Retinal pigment epithelial cell (primary cell): ENCODE measurements at regions not wholly inside any gene's neighbourhood (a gene's known extent, or its start where the extent isn't known, plus 50 kb on each side); places are given as distances from the start of the nearest gene placed in this dataset.

Experiments used
- DNase-seq: peaks from one replicate; pipeline ENCODE4 v3.0.0-alpha.2; 2010; ENCODE audit warnings: low read depth
- H3K4me3 ChIP-seq: 2 replicates; pipeline ENCODE4 v1.5.1; 2011; ENCODE audit warnings: mild to moderate bottlenecking, low read length, control low read depth, moderate library complexity
- TF ChIP-seq, protein P1 (sequence below): conservative IDR thresholded peaks from 2 replicates; pipeline ENCODE4 v1.5.1; 2011; ENCODE audit warnings: low read depth, low read length, control low read depth, inconsistent platforms

DNA sequence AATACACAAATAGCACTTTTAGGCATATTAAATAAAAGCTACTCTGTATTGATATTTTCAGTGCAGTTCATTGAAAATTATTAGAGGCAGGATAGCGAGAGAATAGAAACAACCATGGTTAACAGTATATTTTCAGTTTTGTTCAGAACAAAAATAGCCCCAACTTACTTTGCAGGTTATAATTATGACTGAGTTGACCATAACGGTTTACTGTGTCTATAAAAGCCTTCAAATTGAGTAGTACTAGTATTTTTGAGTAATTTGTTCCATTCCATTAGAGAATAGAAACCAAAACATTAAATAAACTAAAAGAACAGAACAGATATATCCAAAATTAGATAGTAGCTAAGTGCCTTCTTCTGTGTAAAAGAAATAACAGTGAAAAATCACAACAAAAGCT is 1108.4 kb upstream of the PCDH20 start:
- H3K4me3 ChIP-seq, result no peak overlapping the region
- TF ChIP-seq, protein P1, sequence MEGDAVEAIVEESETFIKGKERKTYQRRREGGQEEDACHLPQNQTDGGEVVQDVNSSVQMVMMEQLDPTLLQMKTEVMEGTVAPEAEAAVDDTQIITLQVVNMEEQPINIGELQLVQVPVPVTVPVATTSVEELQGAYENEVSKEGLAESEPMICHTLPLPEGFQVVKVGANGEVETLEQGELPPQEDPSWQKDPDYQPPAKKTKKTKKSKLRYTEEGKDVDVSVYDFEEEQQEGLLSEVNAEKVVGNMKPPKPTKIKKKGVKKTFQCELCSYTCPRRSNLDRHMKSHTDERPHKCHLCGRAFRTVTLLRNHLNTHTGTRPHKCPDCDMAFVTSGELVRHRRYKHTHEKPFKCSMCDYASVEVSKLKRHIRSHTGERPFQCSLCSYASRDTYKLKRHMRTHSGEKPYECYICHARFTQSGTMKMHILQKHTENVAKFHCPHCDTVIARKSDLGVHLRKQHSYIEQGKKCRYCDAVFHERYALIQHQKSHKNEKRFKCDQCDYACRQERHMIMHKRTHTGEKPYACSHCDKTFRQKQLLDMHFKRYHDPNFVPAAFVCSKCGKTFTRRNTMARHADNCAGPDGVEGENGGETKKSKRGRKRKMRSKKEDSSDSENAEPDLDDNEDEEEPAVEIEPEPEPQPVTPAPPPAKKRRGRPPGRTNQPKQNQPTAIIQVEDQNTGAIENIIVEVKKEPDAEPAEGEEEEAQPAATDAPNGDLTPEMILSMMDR, result no peak
- no peak for DNase-seq

DNA sequence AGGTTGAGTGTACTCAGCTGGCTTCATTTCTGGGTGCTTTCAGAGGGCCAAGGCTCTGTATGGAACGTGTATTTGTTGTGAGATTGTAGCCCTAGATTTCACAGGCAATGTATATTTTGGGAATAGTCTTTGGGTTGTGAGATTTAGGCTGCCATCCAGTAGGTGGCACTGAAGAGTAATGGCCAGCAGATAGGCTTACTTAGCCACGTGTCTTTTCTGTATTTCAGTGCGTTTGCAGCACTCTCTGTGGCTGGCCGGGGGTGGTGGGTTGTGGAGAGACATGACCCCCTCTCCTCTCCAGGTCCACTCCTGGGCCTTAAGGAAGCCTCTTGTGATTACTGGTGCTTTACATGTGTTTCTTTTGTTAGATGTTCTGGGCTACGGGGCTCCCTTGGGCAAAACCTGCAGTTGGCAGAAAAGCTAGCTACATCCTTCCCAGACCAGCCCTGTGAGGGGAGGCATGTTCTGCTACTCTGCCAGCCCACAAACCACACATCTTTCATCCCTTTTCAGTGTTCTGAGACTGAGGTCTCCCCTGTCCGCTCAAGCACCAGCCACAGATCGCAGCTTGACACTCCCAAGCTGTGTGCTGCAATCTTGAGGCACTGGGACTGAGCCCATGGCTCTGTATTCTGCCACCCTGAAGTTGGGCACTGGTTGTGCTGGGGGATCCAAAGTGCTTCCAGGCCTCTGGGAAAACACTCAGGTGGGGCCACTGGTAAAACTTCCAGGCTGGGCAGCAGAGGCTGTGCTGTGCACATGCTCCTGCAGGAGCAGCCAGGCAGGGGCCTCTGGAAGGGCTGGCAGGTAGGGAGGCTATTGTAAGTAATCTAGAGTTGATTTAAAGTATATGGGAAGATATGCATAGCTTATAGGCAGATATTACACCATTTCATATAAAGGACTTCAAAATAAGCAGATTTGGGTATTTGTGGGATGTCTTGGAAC is 1096.8 kb upstream of the PCDH20 start:
- DNase-seq, result no peak
- TF ChIP-seq, protein P1, result peak; percentile 70
- no peak overlapping the region for H3K4me3 ChIP-seq

DNA sequence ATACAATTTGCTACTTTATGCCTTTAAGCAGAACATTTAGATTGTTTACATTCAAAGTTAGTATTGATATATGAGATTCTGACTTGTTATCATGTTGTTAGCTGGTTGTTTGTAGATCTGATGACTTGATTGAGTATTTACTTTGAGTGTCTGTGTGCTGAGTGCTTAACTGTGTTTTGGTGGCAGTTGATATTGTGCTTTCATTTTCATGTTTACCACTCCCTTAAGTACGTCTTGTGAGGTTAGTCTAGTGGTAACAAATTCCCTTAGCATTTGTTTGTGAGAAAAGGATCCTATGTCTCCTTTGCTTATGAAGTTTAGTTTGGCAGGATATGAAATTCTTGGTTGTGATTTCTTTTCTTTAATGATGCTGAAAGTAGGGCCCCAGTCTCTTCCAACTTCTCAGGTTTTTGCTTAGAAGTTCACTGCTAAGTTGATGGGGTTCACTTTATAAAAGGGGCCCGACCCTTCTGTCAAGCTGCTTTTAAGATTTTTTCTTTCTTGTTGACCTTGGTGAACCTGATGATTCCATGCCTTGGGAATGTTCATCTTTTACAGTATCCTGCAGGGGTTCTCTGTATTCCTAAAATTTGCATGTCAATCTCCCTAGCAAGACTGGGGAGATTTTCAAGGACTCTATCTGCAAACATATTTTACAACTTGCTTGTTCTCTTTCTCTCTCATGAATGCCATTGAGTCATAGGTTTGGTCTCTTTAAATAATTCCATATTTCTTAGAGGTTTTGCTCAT is 1095.4 kb upstream of the PCDH20 start:
- DNase-seq, result no peak
- no peak overlapping the region for H3K4me3 ChIP-seq
- TF ChIP-seq, protein P1, result no peak

DNA sequence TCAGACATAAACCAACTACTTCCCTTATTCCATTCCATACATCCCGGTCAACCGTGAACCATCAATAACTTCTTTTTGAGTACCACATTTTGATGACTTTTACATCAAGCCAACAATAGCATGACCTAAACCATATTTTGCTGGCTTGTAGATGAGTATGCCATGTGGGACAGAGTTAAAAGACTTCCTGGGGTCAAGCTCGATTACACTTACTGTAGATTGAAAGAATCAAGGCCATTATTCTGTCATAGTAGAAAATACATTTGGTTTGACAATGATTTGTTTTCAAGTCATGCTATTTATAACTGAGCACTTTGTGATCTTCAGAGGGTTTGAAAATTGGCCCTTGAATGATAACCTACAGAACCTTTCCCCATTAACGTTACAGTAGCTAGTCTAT is 1086.9 kb upstream of the PCDH20 start:
- no peak for DNase-seq
- H3K4me3 ChIP-seq, result no peak overlapping the region
- TF ChIP-seq, protein P1, result no peak

DNA sequence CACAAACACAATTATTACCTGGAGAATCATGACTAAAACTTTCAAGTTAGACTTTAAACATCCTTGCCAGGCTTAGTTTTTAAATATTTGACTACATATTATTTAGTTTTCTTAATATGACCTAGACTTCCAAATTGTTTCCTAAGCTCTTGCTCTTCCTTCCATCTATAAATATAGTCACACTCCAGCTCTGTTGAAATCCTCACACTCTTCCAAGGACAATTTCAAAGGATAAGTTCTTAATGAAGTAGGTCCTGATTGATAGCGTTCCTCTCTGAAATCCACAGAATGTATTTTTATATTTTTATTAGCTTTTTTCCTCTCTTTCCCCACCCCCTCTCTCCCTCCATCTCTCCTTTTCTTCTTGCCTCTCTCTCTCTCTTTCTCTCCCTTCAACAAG is 1074.1 kb upstream of the PCDH20 start:
- TF ChIP-seq, protein P1, result no peak
- DNase-seq, result no peak
- no peak overlapping the region for H3K4me3 ChIP-seq

DNA sequence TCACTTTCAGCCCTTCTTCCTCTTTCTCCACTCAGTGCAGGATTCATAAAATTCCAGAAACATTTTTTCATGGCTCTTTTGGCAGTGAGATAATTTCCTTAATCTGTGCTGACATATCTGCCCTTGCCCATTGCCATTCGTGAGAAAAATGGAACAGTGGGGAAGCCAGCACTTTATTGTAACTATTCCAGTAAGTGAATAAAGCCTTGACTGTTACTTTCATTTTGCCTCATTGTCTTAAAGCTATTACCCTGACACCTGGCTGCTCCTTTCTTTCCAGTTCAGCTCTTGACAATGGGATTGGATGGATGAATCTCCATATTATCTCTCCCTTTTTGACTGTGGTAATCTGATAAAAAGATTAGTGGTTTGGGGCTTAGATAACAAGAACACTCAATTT is 1068.1 kb upstream of the PCDH20 start:
- TF ChIP-seq, protein P1, result no peak
- H3K4me3 ChIP-seq, result no peak overlapping the region
- DNase-seq, result peak; percentile 55
